HepG2 (cell line): ENCODE measurements at regions not wholly inside any gene's neighbourhood (a gene's known extent, or its start where the extent isn't known, plus 50 kb on each side); places are given as distances from the start of the nearest gene placed in this dataset.

Experiments used
- ARID4A ChIP-seq: sonication (generic); formaldehyde crosslinking; IDR thresholded peaks from 2 replicates; pipeline ENCODE4 v1.5.0; 2020; ENCODE audit warnings: mild to moderate bottlenecking, missing genetic modification reagents, borderline replicate concordance
- USF2 ChIP-seq, 2 experiments: sonication (generic) in 1 of 2; formaldehyde crosslinking in 1 of 2; IDR thresholded peaks; 2 replicates each; pipeline versions ENCODE4 v1.5.1 to v1.6.1; 2011 to 2020; ENCODE audit warnings: borderline replicate concordance in 1 of 2, low read depth in 1 of 2, low read length in 1 of 2, mild to moderate bottlenecking in 1 of 2, missing genetic modification reagents in 1 of 2, moderate library complexity in 1 of 2
- ZNF10 ChIP-seq: sonication (generic); formaldehyde crosslinking; IDR thresholded peaks from 2 replicates; pipeline ENCODE4 v1.4.0; 2020; ENCODE audit warnings: mild to moderate bottlenecking, low read depth, missing genetic modification reagents, borderline replicate concordance

- TF ChIP-seq USF2 (IDR thresholded peaks at IDR 0.05; ENCODE audit: low read depth, low read length) (no peak), USF2 (CRISPR knock-in tag; IDR thresholded peaks at IDR 0.05; ENCODE audit: borderline replicate concordance) (no peak), ZNF10 (CRISPR knock-in tag) (no peak), ARID4A (no peak)
Observed at GRCh38 chr18:68186039-68186438, 528.9 kb downstream of the TMX3 start.
